ENCODE measurements at regions not wholly inside any gene's neighbourhood (a gene's known extent, or its start where the extent isn't known, plus 50 kb on each side); places are given as distances from the start of the nearest gene placed in this dataset.
"Not testable (repeated sequence)": the region's sequence is repeated elsewhere in the genome, so short reads cannot be mapped to it uniquely, and the experiment has no call there.

GRCh38 chrY:17827155-17827554 lies 52.9 kb downstream of the CDY2B start:
- intact Hi-C loops (cut with DNase I, micrococcal nuclease); H3K27me3 Mint-ChIP-seq; DNase-seq; H3K27ac Mint-ChIP-seq; ATAC-seq (ENCODE audit: poor library complexity); H3K27ac ChIP-seq (ENCODE audit: low read depth in 1 of 2, low read length in 2 of 2); H3K4me3 Mint-ChIP-seq; H3K4me1 Mint-ChIP-seq (ENCODE audit: low read depth); H3K4me1 ChIP-seq (ENCODE audit: insufficient read depth, low read length); H3K4me3 ChIP-seq (ENCODE audit: low read length); H3K9me3 ChIP-seq (ENCODE audit: control insufficient read depth in 1 of 2, insufficient read depth in 1 of 2, low read length in 2 of 2); H3K36me3 Mint-ChIP-seq (ENCODE audit: low read depth); H3K36me3 ChIP-seq (ENCODE audit: insufficient read depth, low read length); CTCF ChIA-PET; H3K27me3 ChIP-seq (ENCODE audit: control insufficient read depth in 1 of 2, insufficient read depth in 2 of 2, low read length in 2 of 2); H3K9me3 Mint-ChIP-seq; POLR2A ChIA-PET: not testable (repeated sequence)

- H3K4me1 Mint-ChIP-seq (ENCODE audit: low read depth); H3K27ac ChIP-seq (ENCODE audit: low read depth in 1 of 2, low read length in 2 of 2); POLR2A ChIA-PET; DNase-seq; H3K9me3 ChIP-seq (ENCODE audit: control insufficient read depth in 1 of 2, insufficient read depth in 1 of 2, low read length in 2 of 2); H3K9me3 Mint-ChIP-seq; ATAC-seq (ENCODE audit: poor library complexity); H3K4me3 ChIP-seq (ENCODE audit: low read length); H3K36me3 Mint-ChIP-seq (ENCODE audit: low read depth); H3K4me1 ChIP-seq (ENCODE audit: insufficient read depth, low read length); H3K27me3 Mint-ChIP-seq; H3K27ac Mint-ChIP-seq; H3K36me3 ChIP-seq (ENCODE audit: insufficient read depth, low read length); intact Hi-C loops (cut with DNase I, micrococcal nuclease); H3K4me3 Mint-ChIP-seq; H3K27me3 ChIP-seq (ENCODE audit: control insufficient read depth in 1 of 2, insufficient read depth in 2 of 2, low read length in 2 of 2); CTCF ChIA-PET: not testable (repeated sequence)
Measured at GRCh38 chrY:17819700-17820099, 60.3 kb downstream of the CDY2B start.

- H3K27ac ChIP-seq (ENCODE audit: low read depth in 1 of 2, low read length in 2 of 2); H3K27me3 ChIP-seq (ENCODE audit: control insufficient read depth in 1 of 2, insufficient read depth in 2 of 2, low read length in 2 of 2); ATAC-seq (ENCODE audit: poor library complexity); H3K4me1 Mint-ChIP-seq (ENCODE audit: low read depth); DNase-seq; H3K4me1 ChIP-seq (ENCODE audit: insufficient read depth, low read length); H3K27ac Mint-ChIP-seq; H3K9me3 Mint-ChIP-seq; POLR2A ChIA-PET; H3K9me3 ChIP-seq (ENCODE audit: control insufficient read depth in 1 of 2, insufficient read depth in 1 of 2, low read length in 2 of 2); H3K4me3 Mint-ChIP-seq; H3K36me3 ChIP-seq (ENCODE audit: insufficient read depth, low read length); H3K27me3 Mint-ChIP-seq; H3K4me3 ChIP-seq (ENCODE audit: low read length); CTCF ChIA-PET; intact Hi-C loops (cut with DNase I, micrococcal nuclease); H3K36me3 Mint-ChIP-seq (ENCODE audit: low read depth): not testable (repeated sequence)
Measured at GRCh38 chrY:17819025-17819646, 60.9 kb downstream of the CDY2B start.

GRCh38 chrY:17817076-17818068 lies 62.6 kb downstream of the CDY2B start:
- H3K27me3 Mint-ChIP-seq; H3K9me3 Mint-ChIP-seq; H3K4me1 Mint-ChIP-seq (ENCODE audit: low read depth); H3K27ac Mint-ChIP-seq; POLR2A ChIA-PET; DNase-seq; H3K4me3 ChIP-seq (ENCODE audit: low read length); intact Hi-C loops (cut with DNase I, micrococcal nuclease); H3K36me3 ChIP-seq (ENCODE audit: insufficient read depth, low read length); ATAC-seq (ENCODE audit: poor library complexity); H3K9me3 ChIP-seq (ENCODE audit: control insufficient read depth in 1 of 2, insufficient read depth in 1 of 2, low read length in 2 of 2); H3K27me3 ChIP-seq (ENCODE audit: control insufficient read depth in 1 of 2, insufficient read depth in 2 of 2, low read length in 2 of 2); H3K36me3 Mint-ChIP-seq (ENCODE audit: low read depth); H3K4me1 ChIP-seq (ENCODE audit: insufficient read depth, low read length); H3K4me3 Mint-ChIP-seq; H3K27ac ChIP-seq (ENCODE audit: low read depth in 1 of 2, low read length in 2 of 2); CTCF ChIA-PET: not testable (repeated sequence)

- H3K27ac Mint-ChIP-seq; H3K27me3 ChIP-seq (ENCODE audit: control insufficient read depth in 1 of 2, insufficient read depth in 2 of 2, low read length in 2 of 2); H3K4me3 ChIP-seq (ENCODE audit: low read length); H3K36me3 Mint-ChIP-seq (ENCODE audit: low read depth); intact Hi-C loops (cut with DNase I, micrococcal nuclease); H3K4me3 Mint-ChIP-seq; DNase-seq; POLR2A ChIA-PET; H3K9me3 Mint-ChIP-seq; H3K27me3 Mint-ChIP-seq; ATAC-seq (ENCODE audit: poor library complexity); H3K4me1 Mint-ChIP-seq (ENCODE audit: low read depth); H3K4me1 ChIP-seq (ENCODE audit: insufficient read depth, low read length); H3K36me3 ChIP-seq (ENCODE audit: insufficient read depth, low read length); H3K9me3 ChIP-seq (ENCODE audit: control insufficient read depth in 1 of 2, insufficient read depth in 1 of 2, low read length in 2 of 2); CTCF ChIA-PET; H3K27ac ChIP-seq (ENCODE audit: low read depth in 1 of 2, low read length in 2 of 2): not testable (repeated sequence)
Measured at GRCh38 chrY:17812664-17813063, 67.4 kb downstream of the CDY2B start.

GRCh38 chrY:17799915-17800314 lies 80.1 kb downstream of the CDY2B start:
- intact Hi-C loops (cut with DNase I, micrococcal nuclease); H3K27me3 ChIP-seq (ENCODE audit: control insufficient read depth in 1 of 2, insufficient read depth in 2 of 2, low read length in 2 of 2); H3K27ac ChIP-seq (ENCODE audit: low read depth in 1 of 2, low read length in 2 of 2); ATAC-seq (ENCODE audit: poor library complexity); H3K9me3 ChIP-seq (ENCODE audit: control insufficient read depth in 1 of 2, insufficient read depth in 1 of 2, low read length in 2 of 2); CTCF ChIA-PET; H3K27me3 Mint-ChIP-seq; H3K27ac Mint-ChIP-seq; POLR2A ChIA-PET; H3K36me3 ChIP-seq (ENCODE audit: insufficient read depth, low read length); H3K9me3 Mint-ChIP-seq; H3K4me3 ChIP-seq (ENCODE audit: low read length); H3K4me1 ChIP-seq (ENCODE audit: insufficient read depth, low read length); H3K4me1 Mint-ChIP-seq (ENCODE audit: low read depth); H3K36me3 Mint-ChIP-seq (ENCODE audit: low read depth); H3K4me3 Mint-ChIP-seq; DNase-seq: not testable (repeated sequence)

- DNase-seq; H3K4me3 ChIP-seq (ENCODE audit: low read length); H3K27ac ChIP-seq (ENCODE audit: low read depth in 1 of 2, low read length in 2 of 2); H3K4me1 Mint-ChIP-seq (ENCODE audit: low read depth); POLR2A ChIA-PET; intact Hi-C loops (cut with DNase I, micrococcal nuclease); CTCF ChIA-PET; H3K4me1 ChIP-seq (ENCODE audit: insufficient read depth, low read length); H3K9me3 Mint-ChIP-seq; ATAC-seq (ENCODE audit: poor library complexity); H3K27ac Mint-ChIP-seq; H3K36me3 Mint-ChIP-seq (ENCODE audit: low read depth); H3K27me3 Mint-ChIP-seq; H3K4me3 Mint-ChIP-seq; H3K27me3 ChIP-seq (ENCODE audit: control insufficient read depth in 1 of 2, insufficient read depth in 2 of 2, low read length in 2 of 2); H3K9me3 ChIP-seq (ENCODE audit: control insufficient read depth in 1 of 2, insufficient read depth in 1 of 2, low read length in 2 of 2); H3K36me3 ChIP-seq (ENCODE audit: insufficient read depth, low read length): not testable (repeated sequence)
Measured at GRCh38 chrY:17787214-17787613, 92.8 kb downstream of the CDY2B start.
